Ishikawa (cell line): ENCODE measurements at regions not wholly inside any gene's neighbourhood (a gene's known extent, or its start where the extent isn't known, plus 50 kb on each side); places are given as distances from the start of the nearest gene placed in this dataset.

Experiments
- CEBPB ChIP-seq: IDR thresholded peaks from 2 replicates; pipeline ENCODE4 v1.6.1; 2012
- CREB1 ChIP-seq: IDR thresholded peaks from 2 replicates; pipeline ENCODE4 v1.6.1; 2012; ENCODE audit warnings: low read depth
- EGR1 ChIP-seq: IDR thresholded peaks from 2 replicates; pipeline ENCODE4 v1.6.1; 2012
- EP300 ChIP-seq: IDR thresholded peaks from 2 replicates; pipeline ENCODE4 v1.6.1; 2012; ENCODE audit warnings: borderline replicate concordance
- FOXM1 ChIP-seq: IDR thresholded peaks from 2 replicates; pipeline ENCODE4 v1.6.1; 2012; ENCODE audit warnings: low read depth, borderline replicate concordance
- MAX ChIP-seq: IDR thresholded peaks from 2 replicates; pipeline ENCODE4 v1.6.1; 2012
- NFIC ChIP-seq: IDR thresholded peaks from 2 replicates; pipeline ENCODE4 v1.6.1; 2012
- RAD21 ChIP-seq: IDR thresholded peaks from 2 replicates; pipeline ENCODE4 v1.6.1; 2012; ENCODE audit warnings: low read depth
- REST ChIP-seq: IDR thresholded peaks from 2 replicates; pipeline ENCODE4 v1.6.1; 2012; ENCODE audit warnings: low read depth, mild to moderate bottlenecking
- TAF1 ChIP-seq: IDR thresholded peaks from 2 replicates; pipeline ENCODE4 v1.6.1; 2012; ENCODE audit warnings: low read depth, mild to moderate bottlenecking
- TCF12 ChIP-seq: IDR thresholded peaks from 2 replicates; pipeline ENCODE4 v1.6.1; 2012; ENCODE audit warnings: low read depth
- TEAD4 ChIP-seq: IDR thresholded peaks from 2 replicates; pipeline ENCODE4 v1.6.1; 2012
- USF1 ChIP-seq: IDR thresholded peaks from 2 replicates; pipeline ENCODE4 v1.6.1; 2012
- YY1 ChIP-seq: IDR thresholded peaks from 2 replicates; pipeline ENCODE4 v1.6.1; 2012; ENCODE audit warnings: low read depth
- ZBTB7A ChIP-seq: IDR thresholded peaks from 2 replicates; pipeline ENCODE4 v1.6.1; 2012; ENCODE audit warnings: low read depth

GRCh38 chr2:89831641-89832498 is 1140.4 kb downstream of the RPIA start:
- TF ChIP-seq REST, result no peak
- no peak for TF ChIP-seq CEBPB
- TF ChIP-seq CREB1, result no peak
- no peak for TF ChIP-seq EGR1
- no peak for TF ChIP-seq TAF1
- no peak for TF ChIP-seq TEAD4

- TF ChIP-seq TEAD4 (no peak), TAF1 (no peak), EP300 (no peak), NFIC (no peak), CEBPB (no peak), CREB1 (no peak), RAD21 (no peak), USF1 (no peak), YY1 (no peak), ZBTB7A (no peak), EGR1 (no peak), REST (no peak), MAX (no peak), TCF12 (no peak)
Measured at GRCh38 chr2:89833116-89833779, 1141.8 kb downstream of the RPIA start.

- TF ChIP-seq CEBPB (no peak), YY1 (no peak), TEAD4 (no peak), FOXM1 (no peak), MAX (no peak), TAF1 (no peak), ZBTB7A (no peak), EP300 (no peak), TCF12 (no peak)
Measured at GRCh38 chr2:89833780-89834117, 1142.3 kb downstream of the RPIA start.

GRCh38 chr2:89834306-89834705 is 1142.8 kb downstream of the RPIA start:
- TF ChIP-seq EP300 (no peak), MAX (no peak), YY1 (no peak), TEAD4 (no peak), EGR1 (no peak), RAD21 (no peak), TCF12 (no peak)

- TF ChIP-seq EGR1 (no peak), MAX (no peak), CREB1 (no peak), TAF1 (no peak), NFIC (no peak), EP300 (no peak), YY1 (no peak), TCF12 (no peak), CEBPB (no peak), REST (no peak)
Measured at GRCh38 chr2:89837962-89838625, 1146.6 kb downstream of the RPIA start.
